ENCODE measurements at regions not wholly inside any gene's neighbourhood (a gene's known extent, or its start where the extent isn't known, plus 50 kb on each side); places are given as distances from the start of the nearest gene placed in this dataset.

GRCh38 chr15:46178138-46178537, 543.3 kb downstream of the SQOR start:
- Mint-ChIP-seq H3K9me3 (ENCODE audit: low read depth) (peaks cover 28% of the 10 kb centered on the region), H3K4me3 (no peak overlapping the region), H3K27me3 (no peaks in the 10 kb centered on the region), H3K4me1 (ENCODE audit: low read depth) (no peaks in the 10 kb centered on the region), H3K27ac (no peak overlapping the region), H3K36me3 (no peaks in the 10 kb centered on the region)

GRCh38 chr15:46207341-46207740, 572.5 kb downstream of the SQOR start:
- peaks cover 2% of the 10 kb centered on the region for H3K27me3 Mint-ChIP-seq
- no peaks in the 10 kb centered on the region for H3K36me3 Mint-ChIP-seq
- no peak overlapping the region for H3K27ac Mint-ChIP-seq
- H3K4me3 Mint-ChIP-seq = no peak overlapping the region
- H3K4me1 Mint-ChIP-seq (ENCODE audit: low read depth) = no peaks in the 10 kb centered on the region
- peaks cover 9% of the 10 kb centered on the region for H3K9me3 Mint-ChIP-seq (ENCODE audit: low read depth)

- H3K27me3 Mint-ChIP-seq = no peaks in the 10 kb centered on the region
- peaks cover 8% of the 10 kb centered on the region for H3K9me3 Mint-ChIP-seq (ENCODE audit: low read depth)
- no peak overlapping the region for H3K4me3 Mint-ChIP-seq
- H3K36me3 Mint-ChIP-seq = no peaks in the 10 kb centered on the region
- no peaks in the 10 kb centered on the region for H3K4me1 Mint-ChIP-seq (ENCODE audit: low read depth)
- no peak overlapping the region for H3K27ac Mint-ChIP-seq
These were observed 578.7 kb downstream of the SQOR start for GRCh38 chr15:46213551-46213950.

- Mint-ChIP-seq H3K36me3 (no peaks in the 10 kb centered on the region), H3K4me3 (no peak overlapping the region), H3K4me1 (ENCODE audit: low read depth) (no peaks in the 10 kb centered on the region), H3K27me3 (no peaks in the 10 kb centered on the region), H3K27ac (no peak overlapping the region), H3K9me3 (ENCODE audit: low read depth) (no peaks in the 10 kb centered on the region)
These were observed 588.0 kb downstream of the SQOR start for GRCh38 chr15:46222826-46223225.

GRCh38 chr15:46229263-46229662, 594.4 kb downstream of the SQOR start:
- Mint-ChIP-seq H3K27me3 (no peaks in the 10 kb centered on the region), H3K9me3 (ENCODE audit: low read depth) (no peaks in the 10 kb centered on the region), H3K4me3 (no peak overlapping the region), H3K36me3 (no peaks in the 10 kb centered on the region), H3K27ac (no peak overlapping the region), H3K4me1 (ENCODE audit: low read depth) (no peaks in the 10 kb centered on the region)

- no peaks in the 10 kb centered on the region for H3K36me3 Mint-ChIP-seq
These were observed 597.0 kb downstream of the SQOR start for GRCh38 chr15:46231786-46232185.

GRCh38 chr15:46232471-46232870, 597.6 kb downstream of the SQOR start:
- no peaks in the 10 kb centered on the region for H3K27me3 Mint-ChIP-seq
- H3K4me1 Mint-ChIP-seq (ENCODE audit: low read depth) = no peaks in the 10 kb centered on the region
- peaks cover 4% of the 10 kb centered on the region for H3K9me3 Mint-ChIP-seq (ENCODE audit: low read depth)
- no peaks in the 10 kb centered on the region for H3K36me3 Mint-ChIP-seq
- H3K27ac Mint-ChIP-seq = no peak overlapping the region
- no peak overlapping the region for H3K4me3 Mint-ChIP-seq

More at GRCh38 chr15:46231786-46232185, 597.0 kb downstream of the SQOR start:
- H3K9me3 Mint-ChIP-seq (ENCODE audit: low read depth) = no peaks in the 10 kb centered on the region
- H3K27me3 Mint-ChIP-seq = no peaks in the 10 kb centered on the region
- no peak overlapping the region for H3K27ac Mint-ChIP-seq
- no peaks in the 10 kb centered on the region for H3K4me1 Mint-ChIP-seq (ENCODE audit: low read depth)
- no peak overlapping the region for H3K4me3 Mint-ChIP-seq

GRCh38 chr15:46242935-46243334, 608.1 kb downstream of the SQOR start:
- Mint-ChIP-seq H3K9me3 (ENCODE audit: low read depth) (peaks cover 9% of the 10 kb centered on the region), H3K27ac (no peak overlapping the region), H3K4me1 (ENCODE audit: low read depth) (no peaks in the 10 kb centered on the region), H3K27me3 (peaks cover 4% of the 10 kb centered on the region), H3K4me3 (no peak overlapping the region), H3K36me3 (no peaks in the 10 kb centered on the region)

GRCh38 chr15:46251903-46252302, 617.1 kb downstream of the SQOR start:
- Mint-ChIP-seq H3K9me3 (ENCODE audit: low read depth) (no peaks in the 10 kb centered on the region), H3K4me3 (no peak overlapping the region), H3K4me1 (ENCODE audit: low read depth) (no peaks in the 10 kb centered on the region), H3K27me3 (no peaks in the 10 kb centered on the region), H3K36me3 (no peaks in the 10 kb centered on the region), H3K27ac (no peak overlapping the region)

- no peaks in the 10 kb centered on the region for H3K4me1 Mint-ChIP-seq (ENCODE audit: low read depth)
- H3K36me3 Mint-ChIP-seq = no peaks in the 10 kb centered on the region
- H3K9me3 Mint-ChIP-seq (ENCODE audit: low read depth) = peaks cover 11% of the 10 kb centered on the region
- no peaks in the 10 kb centered on the region for H3K27me3 Mint-ChIP-seq
- H3K27ac Mint-ChIP-seq = no peak overlapping the region
- H3K4me3 Mint-ChIP-seq = no peak overlapping the region
These were observed 623.2 kb downstream of the SQOR start for GRCh38 chr15:46258056-46258455.

- Mint-ChIP-seq H3K27me3 (no peaks in the 10 kb centered on the region), H3K4me3 (no peak overlapping the region), H3K4me1 (ENCODE audit: low read depth) (no peaks in the 10 kb centered on the region), H3K36me3 (no peaks in the 10 kb centered on the region), H3K9me3 (ENCODE audit: low read depth) (peaks cover 11% of the 10 kb centered on the region), H3K27ac (no peak overlapping the region)
These were observed 626.1 kb downstream of the SQOR start for GRCh38 chr15:46260937-46261336.

GRCh38 chr15:46265664-46266347, 631.0 kb downstream of the SQOR start:
- H3K27me3 Mint-ChIP-seq = no peaks in the 10 kb centered on the region
- no peak overlapping the region for H3K27ac Mint-ChIP-seq
- H3K9me3 Mint-ChIP-seq (ENCODE audit: low read depth) = peaks cover under 1% of the 10 kb centered on the region
- H3K36me3 Mint-ChIP-seq = no peaks in the 10 kb centered on the region
- H3K4me1 Mint-ChIP-seq (ENCODE audit: low read depth) = no peaks in the 10 kb centered on the region
- H3K4me3 Mint-ChIP-seq = no peak overlapping the region

GRCh38 chr15:46266661-46267060, 631.8 kb downstream of the SQOR start:
- Mint-ChIP-seq H3K27ac (no peak overlapping the region), H3K4me1 (ENCODE audit: low read depth) (no peaks in the 10 kb centered on the region), H3K9me3 (ENCODE audit: low read depth) (no peaks in the 10 kb centered on the region), H3K4me3 (no peak overlapping the region), H3K27me3 (no peaks in the 10 kb centered on the region), H3K36me3 (no peaks in the 10 kb centered on the region)

- H3K36me3 Mint-ChIP-seq = no peaks in the 10 kb centered on the region
- H3K27me3 Mint-ChIP-seq = no peaks in the 10 kb centered on the region
- no peaks in the 10 kb centered on the region for H3K4me1 Mint-ChIP-seq (ENCODE audit: low read depth)
- no peaks in the 10 kb centered on the region for H3K9me3 Mint-ChIP-seq (ENCODE audit: low read depth)
- H3K4me3 Mint-ChIP-seq = no peak overlapping the region
- no peak overlapping the region for H3K27ac Mint-ChIP-seq
These were observed 635.8 kb downstream of the SQOR start for GRCh38 chr15:46270481-46271147.

- Mint-ChIP-seq H3K4me1 (ENCODE audit: low read depth) (no peaks in the 10 kb centered on the region), H3K36me3 (no peaks in the 10 kb centered on the region), H3K27ac (no peak overlapping the region), H3K4me3 (no peak overlapping the region), H3K9me3 (ENCODE audit: low read depth) (no peaks in the 10 kb centered on the region), H3K27me3 (no peaks in the 10 kb centered on the region)
These were observed 640.9 kb downstream of the SQOR start for GRCh38 chr15:46275701-46276100.

- Mint-ChIP-seq H3K9me3 (ENCODE audit: low read depth) (no peaks in the 10 kb centered on the region), H3K4me3 (no peak overlapping the region), H3K27ac (no peak overlapping the region), H3K4me1 (ENCODE audit: low read depth) (no peaks in the 10 kb centered on the region), H3K27me3 (no peaks in the 10 kb centered on the region), H3K36me3 (no peaks in the 10 kb centered on the region)
These were observed 642.6 kb downstream of the SQOR start for GRCh38 chr15:46277451-46277850.

All from activated naive CD8-positive, alpha-beta T cell (primary cell).